Psoas muscle (tissue), 7 donors: ENCODE measurements at regions not wholly inside any gene's neighbourhood (a gene's known extent, or its start where the extent isn't known, plus 50 kb on each side); places are given as distances from the start of the nearest gene placed in this dataset.

Source experiments
- ATAC-seq, 4 donors: fragments of 200-7000 bp; cut with Tn5 transposase; one replicate each; pipeline ENCODE4 v1.9.1; 2020; ENCODE audit warnings: moderate library complexity in 3 of 4, mild to moderate bottlenecking in 2 of 4
- DNase-seq, 2 donors: peaks; one replicate each; pipeline ENCODE4 v3.0.0-alpha.2; 2020
- H3K27ac ChIP-seq: fragments of 200-600 bp; one replicate; pipeline ENCODE4 v1.8.0; 2022
- H3K27me3 ChIP-seq, 3 donors: fragments of 200-600 bp in 1 of 3; one replicate each; pipeline versions ENCODE4 v1.6.1 to v1.8.0; 2013 to 2022; ENCODE audit warnings: low read length in 2 of 3, mild to moderate bottlenecking in 2 of 3, moderate library complexity in 1 of 3; ENCODE audit not compliant: insufficient read depth in 3 of 3
- H3K36me3 ChIP-seq, 2 donors: fragments of 200-600 bp in 1 of 2; one replicate each; pipeline versions ENCODE4 v1.6.1 to v1.8.0; 2013 to 2022; ENCODE audit warnings: low read depth in 1 of 2, mild to moderate bottlenecking in 1 of 2, moderate library complexity in 1 of 2; ENCODE audit not compliant: insufficient read depth in 1 of 2
- H3K4me1 ChIP-seq: fragments of 200-600 bp; one replicate; pipeline ENCODE4 v1.8.0; 2022
- H3K4me3 ChIP-seq: fragments of 200-600 bp; one replicate; pipeline ENCODE4 v1.8.0; 2022; ENCODE audit warnings: mild to moderate bottlenecking
- H3K9me3 ChIP-seq: fragments of 200-600 bp; one replicate; pipeline ENCODE4 v1.8.0; 2022
- WGBS, 3 donors: extraction: QIAGEN DNeasy Blood & Tissue Kit; methylation state at CpG; one replicate each; pipeline versions ENCODE4 v1.1.6 to v1.1.7; 2013; 5-methylcytosine and 5-hydroxymethylcytosine counted together
- intact Hi-C, 2 donors: fragments of 100-400 bp; cut with DNase I; formaldehyde crosslinking; loops; one replicate each; pipeline versions ENCODE4 v1.11.0 to v1.14.2; 2022
- TF ChIP-seq, protein P1 (sequence below): fragments of 200-600 bp; IDR thresholded peaks from one replicate; pipeline ENCODE4 v1.8.0; 2022; ENCODE audit warnings: antibody characterized with exemption
- donor health status: healthy with polysubstance abuse.
- donor health status: DM: no; HTN: no; CAD: no; lungs with moderate emphysema.
- donor health status: Bipolar disorder and iron deficiency.
- donor health status: healthy.
- donor health status: DM: yes; HTN: yes; CAD: no.
- donor health status: DM: no; HTN: no; CAD: no.
- donor health status: DM: yes; HTN: yes; CAD: no.

DNA sequence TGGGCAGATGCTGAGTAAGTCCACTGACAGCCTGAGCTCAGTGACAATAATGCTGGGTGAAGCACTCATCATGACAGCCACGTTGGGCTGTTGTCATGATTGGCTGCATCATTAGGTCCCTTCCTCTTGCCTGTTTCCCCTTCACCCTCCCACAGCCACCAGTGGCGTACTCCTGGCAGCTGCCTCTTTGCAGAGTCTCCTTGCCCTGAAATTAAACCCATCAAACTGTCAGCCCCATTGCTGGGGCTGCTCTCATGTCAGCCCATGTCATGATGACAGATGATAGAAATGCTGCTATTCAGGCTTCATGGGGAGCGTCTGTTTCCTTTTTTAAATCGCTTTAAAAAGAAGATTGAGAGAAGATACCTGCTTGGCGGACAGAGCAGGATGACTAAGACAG is 327.4 kb downstream of the AGTPBP1 start:
- Histone ChIP-seq H3K27me3 (no peaks in the 10 kb centered on the region), H3K27ac (no peak overlapping the region), H3K36me3 (no peaks in the 10 kb centered on the region), H3K9me3 (no peaks in the 10 kb centered on the region), H3K4me1 (no peaks in the 10 kb centered on the region), H3K4me3 (no peak overlapping the region)
- intact Hi-C loops: no loop called here
- no peak for ATAC-seq
- TF ChIP-seq, protein P1, sequence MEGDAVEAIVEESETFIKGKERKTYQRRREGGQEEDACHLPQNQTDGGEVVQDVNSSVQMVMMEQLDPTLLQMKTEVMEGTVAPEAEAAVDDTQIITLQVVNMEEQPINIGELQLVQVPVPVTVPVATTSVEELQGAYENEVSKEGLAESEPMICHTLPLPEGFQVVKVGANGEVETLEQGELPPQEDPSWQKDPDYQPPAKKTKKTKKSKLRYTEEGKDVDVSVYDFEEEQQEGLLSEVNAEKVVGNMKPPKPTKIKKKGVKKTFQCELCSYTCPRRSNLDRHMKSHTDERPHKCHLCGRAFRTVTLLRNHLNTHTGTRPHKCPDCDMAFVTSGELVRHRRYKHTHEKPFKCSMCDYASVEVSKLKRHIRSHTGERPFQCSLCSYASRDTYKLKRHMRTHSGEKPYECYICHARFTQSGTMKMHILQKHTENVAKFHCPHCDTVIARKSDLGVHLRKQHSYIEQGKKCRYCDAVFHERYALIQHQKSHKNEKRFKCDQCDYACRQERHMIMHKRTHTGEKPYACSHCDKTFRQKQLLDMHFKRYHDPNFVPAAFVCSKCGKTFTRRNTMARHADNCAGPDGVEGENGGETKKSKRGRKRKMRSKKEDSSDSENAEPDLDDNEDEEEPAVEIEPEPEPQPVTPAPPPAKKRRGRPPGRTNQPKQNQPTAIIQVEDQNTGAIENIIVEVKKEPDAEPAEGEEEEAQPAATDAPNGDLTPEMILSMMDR: no peak
- no peak for DNase-seq
- 64 to 72% (median 72%) methylated on average over 5 of the region's 5 CpGs for WGBS, 3 donors

DNA sequence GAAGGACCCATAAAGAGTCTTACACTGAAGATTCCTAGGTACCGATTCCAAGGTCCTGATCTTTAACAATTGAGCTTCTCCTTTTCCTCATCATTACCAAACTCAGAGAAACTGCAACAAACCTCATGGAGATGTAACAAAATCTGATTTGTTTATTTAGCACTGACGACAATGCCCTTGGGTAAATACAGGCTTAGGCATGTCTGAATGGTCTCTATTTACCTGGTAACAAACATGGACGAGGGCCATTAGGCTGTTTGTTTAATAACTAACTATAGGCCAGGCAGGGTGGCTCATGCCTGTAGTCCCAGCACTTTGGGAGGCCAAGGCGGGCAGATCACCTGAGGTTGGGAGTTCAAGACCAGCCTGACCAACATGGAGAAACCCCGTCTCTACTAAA is 333.3 kb downstream of the AGTPBP1 start:
- no peaks in the 10 kb centered on the region for H3K36me3 ChIP-seq
- TF ChIP-seq, protein P1: no peak
- H3K27me3 ChIP-seq: no peaks in the 10 kb centered on the region
- no peaks in the 10 kb centered on the region for H3K9me3 ChIP-seq
- WGBS, 3 donors: 88 to 93% (median 93%) methylated on average over 4 of the region's 5 CpGs
- H3K4me1 ChIP-seq: no peaks in the 10 kb centered on the region
- H3K27ac ChIP-seq: no peak overlapping the region
- no peak for DNase-seq
- intact Hi-C loops: no loop called here
- no peak for ATAC-seq
- no peak overlapping the region for H3K4me3 ChIP-seq

DNA sequence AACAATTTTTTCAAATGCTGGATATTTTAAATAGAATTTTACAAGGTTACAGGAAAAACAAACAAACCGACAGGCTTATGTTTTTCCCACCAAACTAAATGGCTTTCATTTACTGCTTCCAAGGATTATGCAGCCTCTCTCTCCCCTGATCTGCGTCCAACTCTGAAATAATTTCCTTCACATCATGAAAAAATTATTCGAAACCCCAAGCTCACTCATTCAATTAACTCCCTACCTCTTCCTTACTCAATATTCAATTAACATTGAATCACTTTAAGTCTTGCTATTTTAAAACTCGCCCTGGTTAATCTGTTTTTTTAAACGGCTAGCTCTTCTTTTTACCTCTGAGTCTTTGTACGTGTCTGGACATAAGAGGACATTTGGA is 336.2 kb downstream of the AGTPBP1 start:
- H3K4me1 ChIP-seq: no peaks in the 10 kb centered on the region
- TF ChIP-seq, protein P1: no peak
- no peak for ATAC-seq
- no peaks in the 10 kb centered on the region for H3K27me3 ChIP-seq
- WGBS, 3 donors: 69 to 77% (median 70%) methylated on average over 6 of the region's 6 CpGs
- intact Hi-C loops: no loop called here
- no peaks in the 10 kb centered on the region for H3K9me3 ChIP-seq
- no peak overlapping the region for H3K27ac ChIP-seq
- no peak for DNase-seq
- H3K4me3 ChIP-seq: no peak overlapping the region
- H3K36me3 ChIP-seq: no peaks in the 10 kb centered on the region

DNA sequence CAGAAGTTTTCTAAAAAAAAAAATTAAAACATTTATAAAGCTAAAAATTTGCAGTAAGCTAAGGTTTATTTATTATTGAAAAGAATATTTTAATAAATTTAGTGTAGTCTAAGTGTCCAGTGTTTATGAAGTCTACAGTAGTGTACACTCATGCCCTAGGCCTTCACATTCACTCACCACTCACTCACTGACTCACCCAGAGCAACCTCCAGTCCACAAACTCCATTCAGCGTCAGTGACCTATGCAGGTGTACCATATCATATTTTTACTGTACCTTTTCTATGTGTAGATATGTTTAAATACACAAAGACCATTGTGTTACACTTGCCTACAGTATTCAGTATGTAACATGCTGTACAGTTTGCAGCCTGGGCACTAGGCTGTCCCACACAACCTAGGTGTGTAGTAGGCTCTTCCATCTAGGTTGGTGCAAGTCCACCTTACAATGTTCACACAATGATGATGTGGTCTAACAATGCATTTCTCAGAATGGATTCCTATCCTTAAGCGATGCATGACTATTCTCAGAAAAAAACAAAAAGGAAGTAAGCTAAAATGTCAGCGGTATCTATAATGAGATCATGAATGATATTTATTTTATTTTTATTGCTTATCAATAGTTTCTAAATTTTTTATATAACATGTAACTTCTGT is 336.7 kb downstream of the AGTPBP1 start:
- TF ChIP-seq, protein P1: no peak
- Histone ChIP-seq H3K27me3 (no peaks in the 10 kb centered on the region), H3K4me1 (no peaks in the 10 kb centered on the region), H3K36me3 (no peaks in the 10 kb centered on the region), H3K4me3 (no peak overlapping the region), H3K9me3 (no peaks in the 10 kb centered on the region), H3K27ac (no peak overlapping the region)
- DNase-seq: no peak
- intact Hi-C loops: no loop called here
- WGBS, 3 donors: 90 to 92% (median 91%) methylated on average over 3 of the region's 3 CpGs
- ATAC-seq: no peak

DNA sequence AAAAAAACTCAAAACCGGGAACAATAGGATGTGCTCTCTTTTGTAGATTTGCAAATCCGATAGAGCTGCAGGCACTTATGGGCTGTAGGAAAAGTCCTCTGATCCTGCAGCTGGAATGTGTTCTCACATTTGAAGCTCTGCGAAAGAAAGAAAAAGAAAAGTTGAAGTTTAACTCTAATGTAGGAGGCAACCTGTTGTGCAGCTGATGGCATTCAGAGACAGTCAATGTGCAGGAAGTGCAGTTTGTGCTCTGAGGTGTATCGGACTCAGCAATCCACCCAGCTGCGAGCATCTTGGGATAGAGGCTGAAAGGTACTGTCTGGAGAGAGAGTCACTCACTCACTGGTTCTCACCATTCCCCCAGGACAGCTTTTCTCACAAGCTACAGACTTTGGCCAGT is 339.2 kb downstream of the AGTPBP1 start:
- Histone ChIP-seq H3K36me3 (no peaks in the 10 kb centered on the region), H3K9me3 (no peaks in the 10 kb centered on the region), H3K4me3 (no peak overlapping the region), H3K27ac (no peak overlapping the region), H3K4me1 (no peaks in the 10 kb centered on the region), H3K27me3 (no peaks in the 10 kb centered on the region)
- intact Hi-C loops: no loop called here
- no peak for ATAC-seq
- TF ChIP-seq, protein P1: no peak
- 54 to 63% (median 62%) methylated on average over 5 of the region's 5 CpGs for WGBS, 3 donors
- no peak for DNase-seq
